DOHH2 (cell line): ENCODE measurements at regions not wholly inside any gene's neighbourhood (a gene's known extent, or its start where the extent isn't known, plus 50 kb on each side); places are given as distances from the start of the nearest gene placed in this dataset.

Experiments
- CTCF ChIP-seq: fragments of 200-600 bp; sonication (generic); IDR thresholded peaks from one replicate; pipeline ENCODE4 v1.5.1; 2014; ENCODE audit warnings: antibody characterized with exemption, mild to moderate bottlenecking, low read depth, low read length; ENCODE audit not compliant: poor library complexity, severe bottlenecking
- EZH2phosphoT487 ChIP-seq: fragments of 200-600 bp; sonication (generic); IDR thresholded peaks from 2 replicates; pipeline ENCODE4 v1.6.1; 2017; ENCODE audit warnings: borderline replicate concordance, mild to moderate bottlenecking, antibody characterized with exemption, low read length, moderate library complexity, mixed read lengths

- TF ChIP-seq CTCF = no peak
- no peak for TF ChIP-seq EZH2phosphoT487
Observed at GRCh38 chr11:92594251-92594650, 369.6 kb downstream of the FAT3 start.
